HL-60/S4 (cell line): ENCODE measurements at regions not wholly inside any gene's neighbourhood (a gene's known extent, or its start where the extent isn't known, plus 50 kb on each side); places are given as distances from the start of the nearest gene placed in this dataset.

Experiments
- in situ Hi-C: fragments of 300-500 bp; cut with MboI; formaldehyde crosslinking; loops from 2 replicates; pipeline ENCODE4 v1.14.3; 2022; ENCODE audit warnings: low sequenced_read_pairs

DNA sequence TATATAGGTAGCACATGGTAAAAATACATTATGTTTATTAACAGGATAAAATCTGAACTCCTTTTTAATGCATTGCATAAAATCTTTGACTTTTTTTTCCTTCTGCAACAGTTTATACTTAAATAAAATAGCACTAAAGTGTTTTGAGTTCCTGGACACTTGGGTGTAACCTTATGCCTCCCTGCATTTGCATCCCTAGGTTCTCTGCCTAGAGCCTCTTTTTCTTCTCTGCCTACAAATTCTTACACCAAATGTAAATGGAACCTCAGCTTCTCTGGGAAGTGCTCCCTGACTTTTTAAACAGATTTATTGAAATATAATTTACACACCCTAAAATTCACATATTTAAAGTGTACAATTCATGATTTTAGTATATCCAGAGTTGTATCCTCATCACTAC is 1017.6 kb downstream of the CNTNAP5 start:
- in situ Hi-C loops: no loop called here

DNA sequence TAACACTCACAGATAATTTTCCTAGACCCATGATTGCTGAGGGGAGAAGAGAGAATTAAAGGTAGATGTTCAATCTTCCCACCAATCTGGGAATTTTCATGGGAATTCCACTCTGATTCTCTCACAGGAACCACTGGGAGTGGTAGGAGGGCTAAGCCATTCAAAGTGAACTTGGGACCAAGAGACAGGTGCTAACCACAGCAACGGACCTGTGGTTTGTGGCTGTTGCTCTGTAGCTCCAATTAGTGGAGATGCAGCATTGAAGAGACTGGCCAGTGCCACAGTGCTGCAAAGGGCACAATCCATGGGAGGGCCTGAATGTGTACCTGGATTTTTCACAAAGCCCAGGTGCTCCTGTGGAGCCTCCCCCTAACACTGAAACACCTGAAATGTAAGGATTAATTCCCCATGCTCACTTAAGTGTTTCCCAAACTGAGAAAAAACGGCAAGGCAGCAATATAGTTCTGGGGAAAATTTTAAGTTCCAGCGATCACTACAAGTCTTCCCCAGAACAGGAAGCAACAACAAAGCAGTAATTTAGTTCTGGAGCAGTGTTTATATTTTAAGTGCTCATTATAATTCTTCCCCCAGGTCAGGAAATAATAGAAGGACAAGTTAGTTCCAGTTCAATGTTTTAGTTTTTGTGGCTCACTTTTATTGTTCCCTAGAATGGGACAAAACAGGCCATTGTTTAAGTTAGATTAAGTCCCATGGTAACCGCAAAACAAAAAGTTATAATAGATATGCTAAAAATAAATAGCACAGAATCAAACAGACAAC is 1045.8 kb downstream of the CNTNAP5 start:
- in situ Hi-C loops: no loop called here

DNA sequence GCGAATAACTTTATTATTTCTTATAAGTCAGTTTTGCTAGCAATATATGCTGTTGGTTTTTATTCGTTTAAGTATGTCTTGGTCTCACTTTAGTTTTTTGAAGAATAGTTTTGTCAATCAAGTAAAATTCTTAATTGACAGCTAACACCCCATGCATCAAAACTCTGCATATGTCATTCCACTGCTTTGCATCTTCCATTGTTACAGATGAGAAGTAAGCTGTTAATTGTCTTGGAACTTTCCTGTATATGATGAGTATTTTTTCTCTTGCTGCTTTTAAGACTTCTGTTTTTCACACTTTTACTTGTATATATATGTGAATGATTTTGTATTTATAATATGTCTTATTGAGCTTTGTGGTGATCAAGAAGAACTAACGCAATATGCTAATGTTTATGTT is 1048.4 kb downstream of the CNTNAP5 start:
- in situ Hi-C loops: no loop called here

DNA sequence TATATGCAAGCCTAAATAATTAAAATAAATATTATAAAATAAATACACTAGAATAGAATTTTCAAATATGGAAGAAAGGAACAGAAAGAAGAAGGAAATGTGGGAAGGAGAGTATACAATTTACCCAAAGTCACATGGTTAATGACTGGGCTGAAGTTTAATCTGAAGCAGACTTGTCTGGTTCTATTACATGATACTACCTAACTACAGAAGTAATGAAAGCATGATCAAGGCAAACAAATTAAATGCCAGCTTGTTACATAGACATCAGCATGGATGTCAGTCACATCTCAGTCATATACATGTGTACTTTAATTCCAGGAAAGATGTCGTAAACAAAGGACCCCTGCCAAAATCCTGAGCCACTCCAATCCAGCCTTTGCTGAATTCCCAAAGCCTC is 1060.8 kb downstream of the CNTNAP5 start:
- in situ Hi-C loops: no loop called here

DNA sequence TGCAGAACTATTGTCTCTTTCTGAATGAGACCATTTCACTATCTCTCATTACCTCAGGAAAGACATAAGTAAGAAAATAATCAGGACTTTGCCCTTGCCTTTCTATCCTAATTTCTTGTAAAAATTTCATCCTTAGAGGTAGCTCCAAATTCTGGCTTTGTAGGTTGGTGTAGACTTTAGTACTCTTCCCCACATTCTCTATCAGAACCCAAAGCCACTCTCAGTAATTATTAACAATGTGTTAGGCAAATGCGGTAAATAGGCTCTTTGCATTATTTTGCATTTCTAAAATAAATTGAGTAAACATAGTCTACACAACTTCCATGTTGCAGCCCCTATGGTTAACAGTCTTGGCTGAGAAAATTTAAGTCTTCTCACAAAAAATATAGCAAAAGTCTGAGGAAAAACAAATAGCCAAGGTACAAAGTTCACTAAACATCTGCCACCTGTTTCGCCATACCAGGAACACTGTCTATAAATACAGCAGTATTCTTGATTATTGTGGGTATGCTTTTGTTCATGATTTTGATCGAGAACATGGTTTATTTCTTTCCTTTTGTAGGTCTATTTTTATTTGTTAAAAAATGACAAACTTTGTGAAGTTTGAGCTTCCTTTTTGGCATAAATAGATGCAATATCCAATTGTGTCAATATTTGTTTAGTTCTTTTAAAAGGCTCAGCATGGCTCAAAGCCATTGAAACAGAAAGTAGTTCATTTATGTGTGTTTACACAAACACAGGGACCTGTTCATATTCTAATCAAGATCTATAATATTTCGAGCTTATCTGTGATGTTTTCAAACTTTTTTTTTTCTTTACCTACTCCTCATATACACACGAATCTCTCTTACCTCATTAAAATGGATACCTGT is 1061.5 kb downstream of the CNTNAP5 start:
- in situ Hi-C loops: no loop called here

DNA sequence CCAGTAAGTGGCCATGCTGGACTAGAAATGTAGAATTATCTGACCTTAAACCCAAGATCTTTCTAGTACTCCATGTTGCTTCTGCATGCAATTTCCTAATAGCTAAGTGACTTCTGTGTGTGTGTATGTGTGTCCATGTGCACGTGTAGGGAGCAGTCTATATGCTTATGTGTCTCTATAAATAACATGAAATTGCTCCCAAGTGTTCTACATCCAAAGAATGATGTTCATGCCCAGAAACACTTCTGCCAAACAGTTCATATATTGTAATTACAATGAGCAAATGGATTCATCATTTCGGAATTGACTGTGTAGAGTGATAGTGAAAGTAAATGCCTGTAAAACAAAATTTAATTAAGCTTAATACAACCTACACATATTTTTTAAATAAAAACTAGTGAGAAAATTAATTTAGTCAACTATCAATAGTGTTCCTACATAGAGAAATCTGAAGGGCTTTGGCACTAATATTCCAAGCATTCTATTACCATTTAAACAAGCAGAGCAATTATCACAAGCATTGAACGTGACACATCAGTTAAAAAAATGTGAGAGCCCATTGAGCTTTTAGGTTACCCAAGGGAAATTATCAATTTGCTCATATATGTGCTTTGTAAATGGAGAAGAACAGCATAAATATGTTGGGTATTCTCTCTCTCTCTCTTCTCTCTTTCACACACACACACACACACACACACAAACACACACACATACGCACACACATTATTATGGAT is 1067.4 kb downstream of the CNTNAP5 start:
- in situ Hi-C loops: no loop called here

DNA sequence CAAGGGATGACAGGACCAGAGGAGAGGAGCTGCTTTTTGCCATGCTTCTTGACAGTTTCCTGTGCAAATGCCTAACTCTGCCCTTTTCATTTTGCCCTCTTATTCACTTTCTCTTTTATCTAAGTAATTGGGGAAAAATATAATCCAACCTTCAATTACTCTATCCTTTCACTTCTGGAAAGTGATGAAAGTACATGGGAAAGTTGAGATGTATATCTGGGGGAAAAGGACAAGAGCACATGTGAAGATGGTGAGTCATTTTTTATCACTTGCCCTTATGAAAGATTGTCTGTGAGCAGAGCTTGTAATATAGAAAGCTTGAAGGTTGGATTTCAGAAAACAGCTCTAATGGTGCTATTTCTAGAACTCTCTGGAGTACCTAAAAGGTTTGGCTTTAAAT is 1070.7 kb downstream of the CNTNAP5 start:
- in situ Hi-C loops: no loop called here

DNA sequence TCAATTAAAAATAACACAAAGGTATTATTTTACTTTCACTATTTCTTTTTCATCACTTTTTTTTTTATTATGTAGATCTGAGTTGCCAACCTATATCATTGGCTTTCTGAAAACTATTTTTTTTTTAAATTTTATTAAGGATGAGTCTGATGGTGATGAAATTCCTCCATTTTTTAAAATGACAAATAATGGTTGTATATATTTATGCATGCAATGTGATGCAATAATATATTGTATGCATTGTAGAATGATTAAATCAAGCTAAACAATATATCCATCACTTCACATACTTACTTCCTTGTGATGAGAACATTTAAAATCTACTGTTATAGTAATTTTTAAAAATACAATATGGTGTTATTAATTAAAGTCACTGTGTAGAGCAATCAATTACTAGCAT is 1081.6 kb downstream of the CNTNAP5 start:
- in situ Hi-C loops: no loop called here

DNA sequence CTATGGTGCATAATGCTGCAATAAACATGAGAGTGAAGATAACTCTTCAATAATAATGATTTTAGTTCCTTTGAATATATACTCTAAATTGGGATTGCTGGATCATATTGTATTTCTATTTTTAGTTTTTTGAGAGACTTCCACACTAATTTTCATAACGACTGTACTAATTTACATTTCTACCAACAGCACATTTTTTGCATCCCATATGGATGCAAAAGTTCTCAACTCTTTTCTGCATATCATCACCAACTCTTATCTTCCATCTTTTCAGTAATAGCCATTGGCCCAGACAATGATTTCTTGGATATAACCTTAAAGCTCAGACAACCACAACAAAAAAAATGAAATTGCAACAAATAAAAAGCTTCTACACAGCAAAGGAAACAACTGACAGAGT is 1082.4 kb downstream of the CNTNAP5 start:
- in situ Hi-C loops: no loop called here

DNA sequence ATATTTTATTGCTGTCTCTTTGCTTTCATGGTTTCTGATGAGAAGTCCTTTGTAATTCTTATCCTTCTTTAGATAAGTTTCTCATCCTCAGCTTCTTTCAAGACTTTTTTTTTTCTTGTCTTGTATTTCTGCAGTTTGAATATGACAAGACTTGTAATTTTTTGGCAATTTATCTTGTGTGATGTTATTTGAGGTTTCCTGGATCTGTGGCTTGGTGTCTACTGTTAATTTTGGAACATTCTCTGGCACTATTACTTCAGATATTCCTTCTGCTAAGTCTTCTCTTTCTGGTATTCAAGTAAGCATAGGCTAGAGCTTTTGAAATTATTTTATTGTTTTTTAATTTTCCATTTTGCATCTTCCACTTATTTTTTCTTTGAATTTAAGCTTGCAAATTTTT is 1083.2 kb downstream of the CNTNAP5 start:
- in situ Hi-C loops: no loop called here

DNA sequence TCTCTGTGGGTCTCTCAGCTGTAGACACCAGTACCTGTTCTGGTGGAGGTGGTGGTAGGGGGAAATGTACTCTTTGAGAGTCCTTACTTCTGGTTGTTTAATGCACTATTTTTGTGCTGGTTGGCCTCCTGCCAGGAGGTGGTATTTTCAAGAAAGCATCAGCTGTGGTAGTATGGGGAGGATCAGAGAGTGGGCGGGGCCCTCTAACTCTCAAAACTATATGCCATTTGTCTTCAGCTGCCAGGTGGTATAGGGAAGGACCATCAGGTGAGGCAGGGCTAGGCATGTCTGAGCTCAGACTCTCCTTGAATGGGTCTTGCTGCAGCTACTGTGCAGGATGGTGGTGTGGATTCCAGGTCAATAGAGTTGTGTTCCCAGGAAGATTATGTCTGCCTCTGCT is 1100.8 kb downstream of the CNTNAP5 start:
- in situ Hi-C loops: no loop called here

DNA sequence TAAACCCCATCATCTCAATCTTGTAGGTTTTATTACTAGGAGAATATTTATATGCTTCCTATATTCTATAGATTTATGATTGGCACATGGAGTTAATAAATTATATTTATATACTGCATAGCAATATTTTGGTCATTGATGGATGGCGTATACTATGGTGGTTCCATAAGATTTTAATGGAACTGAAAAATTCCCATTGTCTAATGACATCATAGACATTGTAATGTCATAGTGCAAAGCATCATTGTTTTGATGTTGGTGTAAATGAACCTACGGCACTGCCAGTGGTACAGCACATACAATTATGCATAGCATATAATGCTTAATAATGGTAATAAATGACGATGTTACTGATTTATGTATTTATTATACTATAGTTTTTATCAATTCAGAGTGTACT is 1135.9 kb downstream of the CNTNAP5 start:
- in situ Hi-C loops: no loop called here

DNA sequence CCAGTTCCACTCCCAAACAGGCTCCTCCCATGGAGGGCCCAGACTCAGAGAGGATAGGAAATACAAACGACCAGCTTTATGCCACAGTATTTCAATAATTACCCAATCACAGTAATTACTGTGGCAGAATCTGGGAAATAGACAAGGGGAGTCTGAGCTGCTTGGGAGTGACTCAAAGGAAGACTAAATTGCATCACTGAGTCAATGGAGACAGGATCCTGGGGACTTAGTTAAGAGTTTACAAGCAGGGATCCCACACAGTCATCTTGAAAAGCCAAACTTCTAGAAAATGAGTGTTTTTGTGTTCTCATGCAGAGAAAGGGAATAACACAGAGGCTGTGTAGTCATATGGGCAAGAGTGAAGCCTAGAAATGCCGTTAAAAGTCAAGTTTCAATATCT is 1142.1 kb downstream of the CNTNAP5 start:
- in situ Hi-C loops: no loop called here

DNA sequence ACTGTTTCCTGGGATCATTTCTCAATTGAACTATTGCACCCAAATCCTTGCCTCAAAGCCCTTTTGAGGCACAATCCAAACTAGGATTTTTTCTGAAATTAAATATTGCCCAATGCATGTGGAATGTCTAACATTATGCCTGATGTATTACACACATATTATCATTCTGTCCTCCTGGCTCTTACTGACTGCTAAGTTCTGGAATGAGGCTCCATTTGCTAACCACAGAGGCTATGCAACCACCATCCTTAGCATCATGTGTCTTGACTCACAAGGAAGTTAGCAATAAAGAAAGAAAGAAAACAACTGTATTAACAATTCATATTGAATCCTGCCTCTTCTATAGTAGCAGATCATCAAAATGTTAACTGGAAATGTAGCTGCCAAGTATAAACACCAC is 1142.7 kb downstream of the CNTNAP5 start:
- in situ Hi-C loops: no loop called here

DNA sequence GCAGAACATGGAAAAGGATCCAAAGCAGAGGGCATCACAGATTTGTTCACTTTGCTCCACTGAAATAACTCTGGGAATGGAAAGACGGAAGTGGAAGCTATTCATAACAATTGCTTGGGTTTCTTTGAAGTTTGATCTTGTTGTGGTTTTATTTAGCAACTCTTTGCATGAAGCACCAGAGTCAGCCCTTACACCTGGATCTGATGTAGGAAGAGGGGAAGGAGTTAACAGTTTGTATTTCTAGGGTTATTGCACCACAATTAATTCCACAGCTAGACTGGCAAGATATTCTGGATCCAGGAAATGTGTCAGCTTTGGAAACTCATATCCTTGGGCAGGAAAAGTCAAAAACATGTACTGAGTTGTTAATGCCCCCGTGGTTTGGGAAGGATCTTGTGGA is 1143.4 kb downstream of the CNTNAP5 start:
- in situ Hi-C loops: no loop called here

DNA sequence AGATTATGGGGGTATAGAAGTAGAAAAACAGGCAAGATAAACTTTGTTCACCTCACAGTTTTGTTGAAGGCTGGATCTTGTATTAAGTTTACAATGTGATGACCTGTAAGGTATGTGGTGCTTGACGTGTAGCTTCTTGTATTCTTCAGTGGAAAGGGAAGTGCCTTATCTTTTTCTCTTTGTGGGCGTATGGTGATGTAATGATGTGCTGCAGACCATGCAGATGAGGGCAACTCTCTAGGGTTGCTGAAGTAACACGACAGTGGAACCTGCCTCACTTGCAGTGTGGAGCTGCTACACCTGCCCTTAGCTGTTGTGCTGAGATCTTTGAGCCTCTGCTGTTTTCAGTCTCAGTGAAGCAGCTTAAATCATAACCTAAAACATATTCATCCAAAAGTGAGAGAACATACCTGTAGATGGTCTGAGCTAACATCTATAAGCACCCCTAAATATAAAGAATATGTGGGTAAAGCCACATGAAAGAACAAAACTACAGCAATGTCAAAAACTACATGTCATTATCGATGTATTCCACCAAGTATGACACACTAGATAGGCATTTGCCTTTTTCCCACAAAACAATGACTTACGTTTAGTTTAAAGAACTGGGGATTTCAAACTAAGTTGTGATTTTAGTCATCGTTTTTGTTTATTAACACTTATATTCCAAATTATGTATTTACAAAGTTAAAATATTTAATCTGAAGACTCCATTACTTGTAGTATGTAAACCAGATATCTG is 1144.1 kb downstream of the CNTNAP5 start:
- in situ Hi-C loops: no loop called here

DNA sequence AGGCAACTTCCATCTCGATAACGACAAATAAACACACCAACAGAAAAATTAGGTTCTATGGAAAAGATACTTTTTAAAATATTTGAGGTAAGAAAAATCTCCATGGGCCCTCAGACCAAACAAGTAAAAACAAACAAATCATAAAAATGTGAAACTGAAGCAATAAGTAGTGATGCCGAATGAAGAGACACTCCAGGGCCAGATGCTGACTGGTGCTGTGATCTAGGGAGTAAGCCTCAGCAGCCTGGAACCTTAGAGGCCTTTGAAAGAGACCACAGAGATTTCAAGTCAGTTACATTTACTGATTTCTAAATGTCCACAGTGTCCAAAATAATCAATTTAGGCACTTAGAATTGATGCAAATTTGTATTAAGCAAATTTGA is 1144.7 kb downstream of the CNTNAP5 start:
- in situ Hi-C loops: no loop called here

DNA sequence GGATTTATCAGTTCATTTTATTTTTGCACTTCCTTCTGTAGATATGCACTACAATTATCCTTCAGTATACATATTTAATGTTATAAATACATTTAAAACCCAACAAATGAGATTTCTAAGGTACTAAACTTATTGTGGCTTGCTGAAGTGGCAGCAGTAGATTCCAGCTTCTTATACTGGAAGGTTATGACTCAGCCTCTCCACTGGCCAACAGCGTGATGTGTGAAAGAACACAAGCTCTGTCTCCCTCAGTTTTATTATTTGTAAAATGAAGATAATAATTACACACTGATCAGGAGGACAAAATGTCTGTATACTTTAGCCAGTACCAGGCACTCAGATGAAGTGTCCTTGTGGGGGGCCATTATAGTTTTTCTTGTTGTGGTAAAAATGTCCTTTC is 1147.1 kb downstream of the CNTNAP5 start:
- in situ Hi-C loops: no loop called here

DNA sequence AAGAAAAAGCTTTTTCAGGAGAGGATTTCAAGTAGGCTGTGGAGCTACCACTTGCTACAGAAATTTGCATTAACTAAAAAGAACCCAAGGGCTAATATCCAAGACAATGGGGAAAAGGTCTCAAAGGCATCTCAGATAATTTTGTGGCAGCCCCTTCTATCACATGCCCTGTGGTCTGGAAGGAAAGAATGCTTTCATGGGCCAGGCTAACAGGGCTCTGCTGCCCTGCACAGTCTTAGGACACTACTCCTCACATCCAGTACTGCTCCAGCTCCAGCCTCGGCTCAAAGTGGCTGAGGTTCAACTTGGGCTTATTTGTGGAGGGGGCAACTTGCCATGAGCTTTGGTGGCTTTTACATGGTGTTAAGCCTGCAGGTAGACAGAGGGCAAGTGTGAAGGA is 1150.3 kb downstream of the CNTNAP5 start:
- in situ Hi-C loops: no loop called here

DNA sequence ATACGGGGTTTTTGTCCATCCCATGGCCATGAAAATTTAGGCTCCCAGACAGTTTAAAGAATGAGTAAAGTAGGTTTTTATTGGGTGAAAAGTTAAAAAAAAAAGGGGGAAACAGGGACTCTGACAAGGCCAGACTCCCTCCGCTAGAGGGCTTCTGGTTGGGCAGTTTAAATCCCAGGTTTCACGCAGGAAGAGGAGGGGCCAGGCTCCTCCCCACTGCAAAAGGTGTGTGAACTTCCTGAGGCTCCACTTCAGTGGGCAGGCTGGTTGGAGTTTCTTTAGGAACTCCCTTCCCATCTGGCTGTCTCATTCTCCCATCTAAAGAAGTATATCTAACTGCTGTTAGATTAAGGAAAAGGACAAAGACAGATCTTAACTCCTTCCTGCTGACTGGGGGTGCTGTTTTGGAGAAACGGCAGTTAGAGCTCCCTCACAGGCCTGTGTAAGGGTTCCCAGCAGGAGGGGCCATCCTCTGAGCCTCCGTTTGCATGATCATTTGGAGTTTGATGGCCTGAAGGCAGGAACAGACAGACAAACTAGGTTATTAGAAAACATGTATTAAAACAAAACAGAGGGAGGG is 1160.7 kb downstream of the CNTNAP5 start:
- in situ Hi-C loops: no loop called here

DNA sequence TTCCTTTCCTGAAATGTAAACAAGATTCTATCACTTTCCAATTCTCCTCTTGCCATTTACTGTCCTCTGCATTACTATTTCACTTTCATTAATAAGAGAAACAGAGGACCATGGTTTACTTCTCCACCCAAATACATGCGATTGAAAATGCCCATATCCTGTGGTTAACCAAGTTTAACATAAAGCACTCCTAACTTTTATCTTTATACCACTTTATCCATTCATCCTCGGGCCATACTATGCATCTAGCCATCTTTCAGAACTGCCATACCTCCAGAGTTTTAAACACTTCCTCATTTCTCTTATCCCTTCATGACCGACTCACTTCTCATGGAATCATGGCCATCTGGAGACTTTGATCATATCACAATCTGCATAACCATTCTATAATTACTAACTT is 1182.3 kb downstream of the CNTNAP5 start:
- in situ Hi-C loops: no loop called here
